ENCODE measurements at regions not wholly inside any gene's neighbourhood (a gene's known extent, or its start where the extent isn't known, plus 50 kb on each side); places are given as distances from the start of the nearest gene placed in this dataset.

- Histone ChIP-seq H3K4me2 (ENCODE audit: low read length) (no peak overlapping the region), H3K4me3 (replicated peaks in 1 of 2; ENCODE audit: low read depth in 1 of 2, low read length in 2 of 2) (no peak overlapping the region), H3K9ac (ENCODE audit: low read length) (no peak overlapping the region), H4K20me1 (ENCODE audit: insufficient read depth) (no peaks in the 10 kb centered on the region), H3K9me3 (ENCODE audit: control insufficient read depth in 1 of 2, insufficient read depth in 1 of 2, low read depth in 1 of 2, low read length in 2 of 2) (no peaks in the 10 kb centered on the region), H2AFZ (ENCODE audit: low read depth, low read length, poor library complexity, severe bottlenecking) (no peak overlapping the region), H3K9me2 (ENCODE audit: insufficient read depth) (no peaks in the 10 kb centered on the region), H3K4me1 (ENCODE audit: control insufficient read depth in 1 of 2, insufficient read depth in 2 of 2, low read length in 2 of 2) (peaks cover 0 to 8% of the 10 kb centered on the region in 2 experiments; a peak in 1 of 4 replicates), H3K27me3 (ENCODE audit: insufficient read depth, low read length) (peaks cover 43% of the 10 kb centered on the region; the same call in 1 of the 2 replicates), H3K27ac (ENCODE audit: low read depth, low read length) (no peak overlapping the region), H3K79me2 (ENCODE audit: insufficient read depth, low read length) (no peaks in the 10 kb centered on the region), H3K36me3 (ENCODE audit: control insufficient read depth in 1 of 2, insufficient read depth in 2 of 2, low read length in 2 of 2) (no peaks in the 10 kb centered on the region)
- POLR2A ChIA-PET, result no interaction called here
- no TSS peak for BruUV-seq (replicated peaks)
- ATAC-seq (no peak), DNase-seq (ENCODE audit: low read depth, low spot score) (no peak)
- no peak for TF ChIP-seq EZH2 (IDR thresholded peaks at IDR 0.05)
- TF ChIP-seq MAX (IDR thresholded peaks at IDR 0.05), result no peak
- no peak for TF ChIP-seq ZFX (IDR thresholded peaks at IDR 0.05)
- TF ChIP-seq CTCF (IDR thresholded peaks at IDR 0.05 in 2 of 3, conservative IDR thresholded peaks at IDR 0.05 in 1 of 3; ENCODE audit: borderline replicate concordance in 1 of 3, insufficient read depth in 1 of 3, low read depth in 2 of 3, low read length in 2 of 3), result no peak
- TF ChIP-seq CEBPB (IDR thresholded peaks at IDR 0.05; ENCODE audit: low read depth), result no peak
- TF ChIP-seq TCF7L2 (IDR thresholded peaks at IDR 0.05; ENCODE audit: borderline replicate concordance, extremely low read depth, insufficient read depth, insufficient read length), result no peak
- no peak for TF ChIP-seq ZNF274 (IDR thresholded peaks at IDR 0.05; ENCODE audit: low read depth, low read length)
- TF ChIP-seq EGR1 (IDR thresholded peaks at IDR 0.05; ENCODE audit: low read depth), result no peak
- TF ChIP-seq SIN3A (IDR thresholded peaks at IDR 0.05; ENCODE audit: low read depth), result no peak
- TF ChIP-seq POLR2A (IDR thresholded peaks at IDR 0.05; ENCODE audit: borderline replicate concordance, extremely low read depth, insufficient read depth, insufficient read length), result no peak
- TF ChIP-seq EZH2phosphoT487 (IDR thresholded peaks at IDR 0.05; ENCODE audit: borderline replicate concordance), result no peak
- no peak for TF ChIP-seq CBX3 (IDR thresholded peaks at IDR 0.05; ENCODE audit: low read depth)
- TF ChIP-seq REST (IDR thresholded peaks at IDR 0.05; ENCODE audit: low read depth), result no peak
- intact Hi-C loops (cut with micrococcal nuclease), result no loop called here
- RAD21 ChIA-PET (ENCODE audit: low non-redundant PET in 1 of 2, low total read pairs in 2 of 2, uncharacterized antibody in 2 of 2, unreplicated experiment in 2 of 2), result no interaction called here
- CTCF ChIA-PET, result no interaction called here
Observed at GRCh38 chr20:57986666-57987065, 241.8 kb downstream of the ANKRD60 start.

Data from HCT116 (cell line).